ENCODE measurements at regions not wholly inside any gene's neighbourhood (a gene's known extent, or its start where the extent isn't known, plus 50 kb on each side); places are given as distances from the start of the nearest gene placed in this dataset.
A peak's percentile ranks its signal among the peaks of the same experiment; 100 is the strongest.

DNA sequence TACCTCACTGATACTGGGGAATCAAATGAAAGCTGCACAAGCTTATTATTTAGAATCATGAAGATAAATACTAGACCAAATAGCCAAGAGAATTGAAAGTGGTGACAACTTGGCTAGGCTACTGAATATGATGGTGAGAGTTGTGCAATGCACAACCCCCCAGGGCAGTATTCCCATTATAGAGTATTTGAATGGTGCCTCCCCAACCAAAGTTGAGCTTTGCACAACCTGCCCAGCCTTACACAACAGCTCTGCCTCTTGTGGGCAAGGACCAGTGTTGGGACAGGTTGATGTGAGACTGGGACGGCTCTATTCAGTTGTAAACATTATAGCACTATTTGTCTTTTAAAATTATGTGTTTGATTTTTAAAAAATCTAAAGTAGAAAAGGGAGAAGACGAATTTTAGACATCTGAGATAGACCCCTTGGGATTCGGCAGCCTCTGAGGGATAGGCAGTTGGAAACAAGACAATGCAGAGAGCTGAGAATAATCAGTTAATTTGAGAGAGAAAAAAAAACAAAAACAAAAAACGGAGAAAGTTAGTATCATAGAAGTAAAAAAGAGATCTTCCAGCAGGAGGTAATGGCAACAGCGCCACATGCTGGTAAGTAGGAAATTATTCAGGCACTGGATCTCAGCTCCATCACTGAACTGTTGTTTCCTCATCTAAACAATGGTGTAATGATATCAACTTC, 91.0 kb upstream of the KCNA3 start:
- DNase-seq (ENCODE audit: low spot score) = peak; percentile 21

DNA sequence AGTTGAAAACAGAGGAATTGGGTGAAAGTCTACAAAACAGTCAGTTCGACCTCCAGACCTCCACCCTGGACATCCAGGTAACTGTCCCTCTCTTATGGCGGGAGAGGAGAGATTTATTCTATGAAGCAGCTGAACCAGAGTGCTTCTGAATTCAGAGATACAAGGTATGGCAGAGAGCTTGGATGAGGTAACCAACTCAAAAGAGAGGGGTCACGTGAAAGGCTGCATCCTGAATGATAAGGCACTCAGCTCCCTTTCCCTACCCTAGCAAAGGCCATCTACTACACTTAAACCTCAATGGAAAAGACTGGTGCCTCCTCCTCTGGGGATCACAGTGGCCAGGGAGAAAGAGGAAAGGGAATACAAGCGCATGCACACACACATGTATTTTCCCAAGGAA, 88.4 kb upstream of the KCNA3 start:
- no peak for DNase-seq (ENCODE audit: low spot score)

DNA sequence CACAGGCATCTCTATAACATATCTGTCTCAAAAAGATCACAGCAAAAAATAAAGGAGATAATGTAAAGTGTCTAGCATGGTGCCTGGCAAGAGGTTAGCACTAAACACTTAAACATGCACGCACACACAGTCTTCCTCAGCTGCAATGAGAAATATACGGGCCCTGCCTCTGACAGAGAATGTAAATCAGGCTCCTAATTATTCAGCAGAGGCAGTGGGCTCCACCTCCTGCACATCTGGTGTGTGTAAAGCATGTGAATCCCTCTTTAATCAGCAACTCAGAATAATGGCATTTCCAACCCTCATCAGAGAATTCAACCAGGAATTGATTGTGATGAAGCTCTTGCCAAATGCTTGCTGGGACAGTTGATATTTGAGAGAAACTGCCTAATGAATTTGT, 85.6 kb upstream of the KCNA3 start:
- no peak for DNase-seq (ENCODE audit: low spot score)

DNA sequence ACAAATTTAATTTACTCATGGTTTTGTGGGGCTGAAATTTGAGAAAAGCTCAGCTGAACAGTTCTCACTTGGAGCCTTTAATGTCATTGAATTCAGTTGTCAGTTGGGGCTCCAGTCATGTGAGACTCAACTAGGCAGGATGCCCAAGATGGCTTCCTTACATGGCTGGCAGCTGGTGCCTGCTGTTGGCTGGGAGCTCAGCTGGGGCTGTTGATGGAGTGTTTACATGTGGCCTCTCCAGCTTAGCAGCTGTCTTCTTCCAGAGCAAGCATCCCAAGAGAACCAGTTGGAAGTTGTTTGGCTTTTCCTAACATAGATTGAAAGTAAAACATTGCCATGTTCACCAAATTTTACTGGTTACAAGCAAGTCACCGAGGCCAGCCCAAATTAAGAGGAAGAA, 81.8 kb upstream of the KCNA3 start:
- no peak for DNase-seq (ENCODE audit: low spot score)

DNA sequence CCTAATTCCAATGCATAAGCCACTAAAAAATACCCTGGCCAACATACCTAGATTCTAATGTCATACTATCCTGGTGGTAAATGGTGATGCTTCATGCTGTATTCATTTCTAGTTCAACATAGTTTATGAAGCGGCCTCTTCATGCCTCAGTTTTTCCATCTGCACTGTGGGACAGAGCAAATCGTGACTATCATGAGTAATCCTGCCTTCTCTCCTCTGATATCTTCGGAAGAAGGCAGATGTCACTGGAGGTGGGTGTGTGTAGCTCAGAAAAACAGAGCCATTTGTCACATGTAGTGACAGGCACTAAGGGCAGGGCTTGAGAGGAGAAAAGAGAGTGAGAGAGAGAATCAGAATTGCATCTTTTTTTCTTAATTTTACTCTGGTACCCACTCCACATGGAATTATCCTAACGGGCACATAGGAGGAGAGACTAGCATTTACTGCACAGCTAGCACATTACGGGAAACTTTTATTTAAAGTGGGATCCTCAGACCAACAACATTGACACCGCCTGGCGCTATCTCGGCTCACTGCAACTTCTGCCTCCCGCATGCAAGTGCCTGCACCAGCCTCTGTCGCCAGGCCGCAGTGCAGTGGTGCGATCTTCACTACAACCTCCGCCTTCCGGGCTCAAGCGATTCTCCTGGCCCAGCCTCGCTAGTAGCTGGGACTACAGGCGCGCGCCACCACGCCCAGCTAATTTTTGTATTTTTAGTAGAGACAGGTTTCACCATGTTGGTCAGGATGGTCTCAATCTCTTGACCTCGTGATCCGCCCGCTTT, 78.4 kb upstream of the KCNA3 start:
- DNase-seq (ENCODE audit: low spot score) = no peak

DNA sequence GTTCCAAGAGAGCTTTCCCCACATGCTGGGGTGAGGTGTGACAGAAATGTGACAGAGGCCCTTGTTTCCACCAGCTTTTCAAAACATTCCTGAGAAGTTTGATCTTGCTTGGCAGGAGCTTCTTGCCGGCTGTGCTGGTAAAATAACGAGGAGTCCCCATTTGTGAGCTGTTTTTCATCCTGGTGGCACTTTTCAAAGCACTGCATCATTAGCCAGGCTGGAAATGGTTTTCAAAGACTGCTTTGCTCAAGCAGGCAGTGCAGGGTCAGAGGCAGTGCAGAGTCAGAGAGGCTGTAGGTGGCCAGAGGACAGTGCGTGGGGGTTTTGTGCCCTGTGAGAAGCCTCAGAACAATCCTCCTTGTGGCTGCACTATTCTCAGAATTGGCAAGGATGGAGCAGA, 75.8 kb upstream of the KCNA3 start:
- no peak for DNase-seq (ENCODE audit: low spot score)

DNA sequence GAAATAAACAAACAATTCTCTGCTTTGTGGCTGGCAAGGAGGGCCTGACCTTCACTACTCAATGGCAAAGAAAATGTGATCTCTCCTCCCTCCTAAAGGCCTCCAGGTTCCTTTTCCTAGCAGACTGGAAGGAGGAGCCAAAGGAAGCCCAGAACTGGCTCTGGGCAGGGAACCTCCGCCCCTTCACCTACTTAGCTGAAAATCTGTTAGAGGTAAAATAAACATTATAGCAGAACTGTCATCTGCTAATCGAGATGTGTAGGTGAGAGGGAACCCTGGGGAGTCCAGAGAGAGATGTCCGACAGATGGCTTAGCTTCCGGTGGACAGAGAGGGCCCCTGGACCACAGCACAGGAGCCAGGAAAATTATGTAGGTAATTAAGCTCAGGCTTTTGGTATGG, 75.2 kb upstream of the KCNA3 start:
- DNase-seq (ENCODE audit: low spot score) = no peak

DNA sequence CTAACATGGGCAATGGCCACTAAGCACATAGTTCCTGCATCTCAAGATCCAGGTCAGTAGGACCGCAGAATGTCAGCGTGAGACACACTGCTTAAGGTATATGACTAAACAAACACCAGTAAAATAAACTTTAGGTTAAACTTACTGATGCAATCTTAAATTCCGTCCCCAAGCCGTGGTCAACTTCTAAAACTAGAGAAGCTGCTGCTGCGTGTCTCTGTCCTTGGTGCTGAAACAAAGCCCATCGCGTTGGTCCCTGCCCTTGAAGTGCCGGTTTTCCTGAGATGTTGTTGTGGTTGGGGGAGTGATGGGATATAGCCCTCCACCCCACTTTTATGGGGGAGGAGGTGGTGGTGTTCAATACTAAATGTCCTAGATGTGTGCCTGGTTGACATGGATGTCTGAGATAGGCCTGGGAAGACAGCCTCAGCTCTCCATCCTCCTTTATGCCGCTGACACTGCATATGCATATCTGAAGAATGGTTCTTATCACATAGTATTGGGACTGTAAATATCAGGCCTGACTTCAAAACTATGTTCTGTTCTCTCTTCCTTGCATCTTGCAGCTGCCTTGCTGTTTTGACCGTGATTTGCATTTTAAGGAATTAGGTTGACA, 72.0 kb upstream of the KCNA3 start:
- peak; percentile 41 for DNase-seq (ENCODE audit: low spot score)

DNA sequence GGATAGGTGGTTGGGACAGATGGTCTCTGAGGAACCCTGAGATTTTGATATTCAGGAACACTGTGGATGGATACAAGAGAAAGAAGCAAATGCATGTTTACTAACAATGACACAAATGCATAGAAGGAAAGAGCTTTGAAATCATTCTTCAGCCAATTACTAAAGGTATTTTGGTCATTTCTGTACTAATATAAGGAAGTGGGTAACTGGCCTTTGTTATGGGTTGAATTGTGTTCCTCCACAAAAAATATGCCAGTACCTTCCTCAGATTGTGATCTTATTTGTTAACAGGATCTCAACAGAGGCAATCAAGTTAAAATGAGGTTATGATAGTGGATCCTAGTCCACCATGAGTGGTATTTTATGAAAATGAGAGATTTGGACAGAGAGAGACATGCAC, 68.7 kb upstream of the KCNA3 start:
- no peak for DNase-seq (ENCODE audit: low spot score)

DNA sequence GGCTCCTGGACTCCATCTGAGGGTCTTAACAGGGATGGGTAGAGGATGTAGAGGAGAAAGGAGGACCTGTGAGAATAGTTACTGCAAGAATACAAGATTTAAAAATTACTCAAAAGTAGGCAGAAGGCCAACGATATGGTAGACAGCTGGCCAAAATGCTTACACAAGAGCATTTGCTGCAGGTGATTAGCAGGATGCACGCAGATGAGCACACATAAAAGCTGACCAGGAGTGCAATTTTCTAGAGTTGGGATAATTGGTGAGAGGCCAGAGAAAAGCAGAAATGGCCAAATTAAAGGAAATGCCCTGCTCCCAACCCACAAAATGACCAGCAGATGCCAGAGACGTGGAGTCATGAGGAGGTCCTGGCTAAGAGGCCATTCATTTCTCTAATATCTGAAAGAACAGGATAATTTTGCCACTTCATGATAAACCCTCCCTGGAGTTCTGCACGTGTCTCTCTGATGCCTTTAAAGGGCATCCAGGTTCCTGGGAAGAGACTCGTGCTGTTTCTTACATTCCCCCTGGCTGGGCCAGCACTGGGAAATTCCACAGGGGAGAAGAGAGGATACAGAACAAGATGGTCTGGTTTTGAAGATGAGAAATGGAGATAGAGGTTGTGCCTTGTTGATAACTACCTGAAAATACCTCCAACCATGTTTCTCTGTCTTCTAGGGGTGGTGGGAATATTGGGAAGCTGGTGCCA, 62.3 kb upstream of the KCNA3 start:
- DNase-seq (ENCODE audit: low spot score) = no peak

DNA sequence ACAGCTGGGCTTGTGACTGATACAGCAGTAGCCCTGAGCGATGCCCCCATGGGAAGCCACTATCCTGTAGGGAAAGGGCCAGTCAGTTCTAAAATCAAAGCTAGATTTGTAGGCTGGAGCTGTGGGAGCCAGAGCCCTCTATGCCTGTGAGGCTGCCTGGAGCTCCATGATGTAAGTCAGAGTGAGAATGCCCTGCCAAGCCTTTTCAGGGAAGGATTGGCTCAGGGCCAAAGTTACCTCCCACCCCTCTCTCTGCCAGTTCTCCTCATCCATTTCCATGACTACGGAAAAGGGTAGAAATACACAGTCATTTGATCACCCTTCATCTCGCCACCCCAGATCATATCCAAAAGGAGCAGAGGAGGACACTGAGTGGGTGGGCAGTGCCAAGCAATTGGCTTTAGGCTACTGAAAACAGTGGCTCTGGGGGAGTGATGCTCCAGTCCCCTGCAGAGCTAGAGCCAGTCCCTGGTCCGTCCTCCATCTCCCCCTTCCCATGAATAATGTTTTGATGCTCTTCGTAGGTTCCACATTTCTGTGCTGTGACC, 59.5 kb upstream of the KCNA3 start:
- DNase-seq (ENCODE audit: low spot score) = no peak

DNA sequence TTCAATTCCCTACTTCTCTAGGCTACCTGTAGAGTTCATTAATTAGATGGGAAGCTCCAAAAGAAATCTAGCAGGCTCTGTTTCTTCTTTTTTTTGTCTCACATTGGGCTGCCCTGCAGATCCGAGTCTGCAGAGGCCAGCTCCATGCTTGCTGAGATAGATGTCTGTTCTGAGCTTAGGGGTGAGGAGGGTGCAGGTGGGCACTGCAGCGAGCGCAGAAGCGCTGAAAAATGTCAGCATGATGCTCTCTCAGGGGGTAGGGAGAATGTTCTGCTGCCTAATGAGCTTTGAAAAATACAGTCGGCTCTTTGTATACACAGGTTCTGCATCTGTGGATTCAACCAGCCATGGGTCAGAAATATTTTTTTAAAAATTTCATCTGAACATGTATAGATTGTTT, 56.8 kb upstream of the KCNA3 start:
- no peak for DNase-seq (ENCODE audit: low spot score)

DNA sequence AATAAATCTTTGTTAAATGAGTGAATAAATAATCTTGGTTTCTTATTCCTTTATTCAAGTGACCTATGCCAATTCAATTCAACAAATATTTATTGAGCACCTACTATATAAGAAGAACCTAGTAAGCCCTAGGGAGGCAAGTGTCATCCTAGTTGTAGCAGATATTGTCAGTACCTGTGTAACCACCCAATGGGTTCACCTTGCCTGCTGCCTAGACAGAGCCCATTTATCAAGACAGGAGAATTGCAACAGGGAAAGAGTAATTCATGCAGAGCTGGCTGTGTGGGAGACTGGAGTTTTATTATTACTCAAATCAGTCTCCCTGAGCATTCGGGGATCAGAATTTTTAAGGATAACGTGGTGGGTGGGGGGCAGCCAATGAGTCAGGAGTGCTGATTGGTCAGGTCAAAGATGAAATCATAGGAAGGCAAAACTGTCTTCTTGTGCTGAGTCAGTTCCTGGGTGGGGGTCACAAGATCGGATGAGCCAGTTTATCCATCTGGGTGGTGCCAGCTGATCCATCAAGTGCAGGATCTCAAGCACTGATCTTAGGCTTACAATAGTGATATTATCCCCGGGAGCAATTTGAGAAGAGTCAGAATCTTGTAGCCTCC, 53.8 kb upstream of the KCNA3 start:
- no peak for DNase-seq (ENCODE audit: low spot score)

DNA sequence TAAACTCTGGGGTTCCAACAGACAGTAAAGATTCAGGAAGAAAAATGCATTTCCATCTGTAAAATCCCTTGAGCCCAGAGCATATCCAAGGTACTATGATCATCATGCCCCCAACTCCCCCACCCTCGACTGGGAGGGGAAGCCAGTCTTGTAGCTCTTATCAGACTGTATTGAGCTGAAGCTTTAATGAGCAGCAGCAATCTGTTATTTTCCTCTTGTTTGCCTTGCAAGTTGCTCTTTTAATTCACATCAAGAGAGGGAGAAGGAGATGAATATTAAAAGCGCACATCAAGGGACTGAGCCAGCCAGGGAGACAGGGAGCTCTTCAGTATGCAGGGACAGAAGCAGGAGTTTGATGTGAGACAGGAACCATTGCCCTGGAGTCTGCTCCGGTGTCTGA, 52.5 kb upstream of the KCNA3 start:
- no peak for DNase-seq (ENCODE audit: low spot score)

DNA sequence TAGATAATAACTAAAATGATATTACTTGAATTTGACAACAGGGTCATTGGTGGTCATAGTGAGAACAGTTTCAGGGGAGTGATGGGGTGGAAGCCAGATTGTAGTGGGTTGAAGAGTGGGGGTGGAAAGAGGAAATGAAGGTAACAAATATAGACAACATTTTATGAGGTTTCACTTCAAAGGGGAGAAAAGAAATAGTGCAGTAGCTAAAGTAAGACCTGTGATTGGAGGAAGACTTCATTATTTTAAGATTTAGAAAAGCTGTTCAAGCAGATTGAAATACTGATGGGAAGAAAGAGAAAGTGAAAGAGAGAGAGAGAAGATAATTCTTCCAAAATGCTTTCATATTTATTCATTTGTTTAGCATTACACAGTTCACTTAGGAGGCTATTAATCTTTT, 52.0 kb upstream of the KCNA3 start:
- no peak for DNase-seq (ENCODE audit: low spot score)
